GM03348 (cell line): ENCODE measurements at regions not wholly inside any gene's neighbourhood (a gene's known extent, or its start where the extent isn't known, plus 50 kb on each side); places are given as distances from the start of the nearest gene placed in this dataset.
"Not testable (repeated sequence)": the region's sequence is repeated elsewhere in the genome, so short reads cannot be mapped to it uniquely, and the experiment has no call there.

Experiments used
- DNase-seq: peaks from one replicate; pipeline ENCODE4 v3.0.0; 2012; ENCODE audit warnings: low spot score

DNA sequence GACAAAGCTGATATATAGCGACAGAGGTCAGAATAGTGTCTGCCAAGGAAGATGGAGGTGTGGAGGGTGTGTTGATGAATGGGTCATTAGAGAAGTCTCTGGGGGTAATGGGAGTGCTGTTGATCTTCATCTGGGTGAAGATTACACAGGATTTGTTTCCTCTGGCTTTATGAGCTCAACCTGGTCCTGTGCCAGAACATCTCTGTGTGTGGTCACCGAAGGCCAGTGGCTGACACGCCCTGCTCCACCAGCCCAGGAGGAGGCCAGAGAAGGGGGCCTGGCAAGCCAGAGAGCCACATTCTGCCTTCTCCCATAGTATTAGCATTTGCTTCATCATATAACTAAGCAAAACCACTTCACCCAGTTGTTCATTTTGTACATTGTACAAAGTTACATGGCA, 121.1 kb downstream of the ZNF621 start:
- no peak for DNase-seq

- no peak for DNase-seq
Observed at GRCh38 chr3:40649346-40649745, 124.6 kb downstream of the ZNF621 start.

GRCh38 chr3:40652072-40652471, 127.3 kb downstream of the ZNF621 start:
- DNase-seq = no peak

- no peak for DNase-seq
Observed at GRCh38 chr3:40653001-40653400, 128.2 kb downstream of the ZNF621 start.

DNA sequence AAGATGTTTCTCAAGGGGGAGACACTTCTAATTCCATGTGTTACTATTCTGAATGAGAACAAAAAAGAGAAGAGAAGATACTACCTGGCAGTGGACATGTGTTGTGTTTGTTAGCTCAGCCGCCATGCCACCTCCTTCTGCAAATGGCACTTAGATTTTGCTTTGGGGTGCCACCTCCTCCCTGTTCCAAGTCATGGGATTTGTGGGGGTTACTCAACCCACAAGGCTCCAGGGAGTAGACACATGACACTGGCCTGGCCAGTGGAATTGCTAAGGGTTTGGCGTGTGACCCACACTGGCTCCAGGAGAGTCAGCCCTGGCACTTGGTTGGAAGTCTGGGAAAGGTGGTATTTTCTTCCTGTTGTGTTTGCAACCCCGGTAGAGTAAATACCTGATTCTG, 129.1 kb downstream of the ZNF621 start:
- DNase-seq = no peak

DNA sequence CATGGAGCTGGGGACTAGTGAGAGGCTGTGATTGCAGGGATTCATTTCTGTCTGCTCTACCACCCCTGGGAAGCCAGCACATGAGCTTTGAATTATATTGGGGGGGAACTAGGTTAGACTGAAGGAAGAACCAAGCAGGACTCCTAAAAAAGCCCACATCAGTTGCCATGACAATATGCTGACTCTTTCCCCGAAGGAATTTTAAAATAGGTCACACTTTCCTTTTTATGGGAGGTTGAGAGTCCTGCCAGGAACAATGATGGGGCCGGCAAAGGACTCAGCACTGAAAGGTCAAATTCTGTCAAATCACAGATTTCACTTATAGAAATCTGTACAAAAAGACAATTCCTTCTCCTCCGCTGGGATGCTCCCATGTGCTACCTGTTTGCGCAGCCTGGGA, 130.8 kb downstream of the ZNF621 start:
- DNase-seq = no peak

DNA sequence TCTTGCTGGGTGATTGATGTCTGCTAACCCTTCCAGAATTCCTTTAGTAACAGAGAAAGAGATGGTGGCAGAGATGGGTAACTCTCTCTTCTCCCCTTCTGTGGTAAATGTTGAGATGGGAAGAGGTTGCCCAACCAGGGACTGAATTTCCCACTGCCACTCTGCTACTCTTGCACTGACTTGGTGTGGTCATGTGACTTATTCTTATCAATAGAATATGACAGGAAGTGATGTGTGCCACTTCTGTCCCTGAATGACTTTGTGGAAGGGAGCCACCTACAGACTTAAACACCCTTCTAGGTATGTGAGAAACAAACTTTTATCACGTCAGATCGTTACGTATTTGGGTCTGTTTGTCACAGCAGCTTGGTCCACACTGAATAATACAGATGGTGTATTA, 132.9 kb downstream of the ZNF621 start:
- DNase-seq = no peak

DNA sequence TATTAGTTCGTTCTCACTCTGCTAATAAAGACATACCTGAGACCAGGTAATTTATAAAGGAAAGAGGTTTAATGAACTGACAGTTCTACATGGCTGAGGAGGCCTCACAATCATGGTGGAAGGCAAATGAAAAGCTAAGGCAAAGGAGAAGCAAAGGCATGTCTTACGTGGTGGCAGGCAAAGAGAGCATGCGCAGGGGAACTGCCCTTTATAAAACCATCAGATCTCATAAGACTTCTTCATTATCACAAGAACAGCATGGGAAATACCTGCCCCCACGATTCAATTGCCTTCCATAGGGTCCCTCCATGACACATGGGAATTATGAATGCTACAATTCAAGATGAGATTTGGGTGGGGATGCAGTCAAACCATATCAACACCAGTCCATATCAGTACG, 133.5 kb downstream of the ZNF621 start:
- no peak for DNase-seq

DNA sequence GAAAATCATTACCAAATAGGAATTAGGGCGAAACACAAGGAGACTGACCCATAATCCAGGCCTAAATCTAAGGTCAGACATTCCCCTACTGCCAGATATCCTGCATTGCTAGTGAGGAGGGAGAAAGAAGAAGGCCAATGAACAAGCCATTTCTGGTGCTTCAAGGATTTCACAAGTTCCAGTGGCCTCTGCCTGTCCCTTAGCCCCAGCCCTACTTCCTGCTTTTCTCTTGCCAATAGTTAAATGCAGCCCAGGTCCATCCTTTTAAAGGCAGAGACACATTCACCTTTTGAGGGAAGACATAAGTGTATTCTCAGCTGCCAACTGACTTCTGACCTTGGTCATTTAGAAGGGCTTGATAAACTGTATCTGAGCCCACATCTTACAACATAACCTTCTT, 135.8 kb downstream of the ZNF621 start:
- DNase-seq = no peak

DNA sequence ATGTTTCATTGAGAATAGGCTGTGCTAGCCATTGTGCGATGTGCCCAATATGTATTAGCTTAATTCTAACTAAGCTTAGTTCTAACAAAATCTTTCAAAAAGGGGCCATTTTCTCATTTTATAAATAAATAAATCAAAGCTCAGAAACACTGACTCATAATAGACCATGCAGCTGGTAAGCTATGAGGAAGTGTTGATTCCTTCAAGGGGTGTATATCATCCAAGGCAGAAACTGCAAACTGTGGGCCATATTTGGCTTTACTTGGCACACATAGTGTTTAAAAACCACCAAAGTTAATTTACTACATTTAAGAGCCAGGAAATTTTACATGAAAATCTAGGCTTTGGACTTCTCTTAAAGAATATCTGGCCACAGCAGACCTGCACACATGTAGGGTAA, 136.5 kb downstream of the ZNF621 start:
- DNase-seq = no peak

DNA sequence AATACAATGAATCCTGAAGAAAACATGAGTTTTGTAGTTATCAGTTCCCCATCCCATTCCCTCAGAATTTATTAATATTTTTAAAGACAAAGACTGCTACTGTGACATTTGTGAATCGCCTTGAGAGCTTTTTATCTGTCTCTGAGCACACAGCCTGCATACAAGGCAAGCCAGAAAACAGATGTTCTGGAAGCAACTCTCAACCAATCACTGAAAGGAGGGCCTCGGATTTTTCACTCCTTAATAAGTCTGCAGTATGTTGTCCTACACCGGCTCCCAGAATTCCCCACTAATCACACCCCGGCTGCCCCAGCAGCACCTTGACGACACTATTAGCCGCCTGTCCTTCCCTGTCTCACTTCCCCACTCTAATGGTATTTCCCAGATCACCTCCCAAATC, 138.5 kb downstream of the ZNF621 start:
- no peak for DNase-seq

- no peak for DNase-seq
Observed at GRCh38 chr3:40669176-40669575, 144.4 kb downstream of the ZNF621 start.

GRCh38 chr3:40672861-40673260, 148.1 kb downstream of the ZNF621 start:
- DNase-seq = no peak

- DNase-seq = no peak
Observed at GRCh38 chr3:40677321-40677720, 152.6 kb downstream of the ZNF621 start.

- no peak for DNase-seq
Observed at GRCh38 chr3:40677749-40678148, 153.0 kb downstream of the ZNF621 start.

DNA sequence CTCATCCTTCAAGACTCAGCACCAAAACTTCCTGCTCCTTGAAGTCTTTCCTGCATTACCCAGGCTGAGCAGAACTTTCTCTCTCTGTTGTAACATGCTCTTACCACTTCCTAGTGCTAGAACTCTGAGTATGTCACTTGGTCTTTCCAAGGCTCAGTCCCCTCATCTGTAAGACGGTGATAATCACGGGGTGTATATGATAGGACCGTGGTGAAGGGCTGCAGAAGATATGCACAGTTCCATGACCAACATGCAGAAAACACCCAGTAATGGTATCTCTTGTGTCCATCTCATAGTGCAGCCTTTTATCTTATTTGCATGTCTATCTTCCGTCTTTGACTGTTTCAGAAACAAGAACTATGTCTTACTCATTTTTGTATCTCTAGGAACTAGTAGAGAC, 154.5 kb downstream of the ZNF621 start:
- DNase-seq = no peak

DNA sequence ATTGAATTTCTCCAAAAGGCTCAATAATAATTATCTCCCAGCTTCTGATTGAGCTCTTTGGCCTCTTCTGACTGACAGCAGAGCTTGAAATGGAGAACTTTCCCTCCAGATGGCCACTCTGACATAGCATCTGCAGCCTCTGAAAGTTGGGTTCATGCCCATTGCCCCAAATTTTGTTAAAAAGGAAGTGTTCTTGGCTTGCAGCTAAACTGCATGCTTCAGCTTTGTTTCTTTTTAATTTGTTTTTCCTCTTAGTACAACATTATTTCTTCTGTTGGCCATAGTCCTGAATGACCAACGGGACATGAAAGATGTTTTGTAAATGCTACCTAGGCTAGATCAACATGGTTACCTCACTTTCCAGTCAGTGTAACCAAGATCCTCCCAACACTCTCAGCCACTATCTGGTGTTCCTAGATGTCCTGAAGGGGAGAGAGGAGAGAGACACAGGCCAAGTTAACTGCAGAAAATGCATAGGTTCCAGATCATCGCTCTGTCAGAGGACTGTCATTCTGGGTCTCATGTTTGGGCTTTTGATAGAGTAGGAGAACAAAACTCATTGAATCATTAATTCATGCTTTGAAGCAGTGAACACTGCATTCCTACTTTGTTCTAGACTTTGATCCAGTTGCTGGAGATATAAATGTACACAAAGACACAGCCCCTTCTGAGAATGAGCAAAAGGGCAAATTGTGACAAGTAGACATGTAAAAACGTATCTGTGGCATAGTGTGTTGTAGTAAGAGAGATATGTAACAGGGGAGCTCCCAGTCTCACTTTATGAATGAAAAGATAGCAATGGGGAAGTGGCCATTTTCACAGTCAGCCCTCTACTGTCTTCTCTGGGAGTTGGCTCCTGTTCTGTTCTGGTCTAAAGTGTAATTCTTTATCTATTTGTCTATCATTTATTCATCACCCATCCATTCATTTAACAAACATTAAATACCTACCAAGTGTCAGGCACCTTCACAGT, 156.2 kb downstream of the ZNF621 start:
- DNase-seq = no peak

DNA sequence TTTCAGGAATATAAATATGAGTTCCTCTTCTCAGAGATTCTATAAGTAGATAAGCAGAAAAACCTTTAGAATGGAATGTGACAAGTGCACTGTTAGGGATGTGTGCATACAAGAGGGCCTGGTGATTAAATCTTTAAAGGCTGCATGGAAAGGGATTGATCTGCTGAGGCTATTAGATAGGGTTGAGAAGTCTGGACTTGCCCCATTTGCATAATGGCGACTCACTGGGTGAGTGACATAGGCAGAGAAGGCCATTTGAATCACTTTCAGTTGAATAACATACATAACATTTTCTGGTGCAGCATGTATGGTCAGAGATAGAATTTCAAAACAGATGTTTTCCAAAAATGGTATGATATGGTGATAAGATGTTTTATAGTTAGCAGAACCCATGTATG, 156.9 kb downstream of the ZNF621 start:
- DNase-seq = no peak

DNA sequence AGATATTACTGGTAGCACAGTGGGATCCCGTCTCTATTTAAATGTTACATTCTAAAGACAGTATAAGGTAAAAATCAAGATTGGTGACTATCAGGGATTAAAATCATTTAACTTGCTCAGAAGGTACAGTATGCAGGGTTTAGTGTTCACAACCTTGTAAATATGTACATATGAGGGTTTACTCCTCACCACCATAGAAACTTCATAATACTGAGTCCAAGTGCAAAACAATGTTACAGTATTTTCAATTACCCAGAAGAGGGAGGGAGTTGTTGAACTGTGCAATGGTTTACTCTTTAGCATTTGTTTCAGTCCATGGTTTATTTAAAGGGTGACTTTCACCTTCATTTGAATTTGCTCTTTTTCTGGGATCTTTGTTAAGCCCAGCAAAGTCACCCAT, 165.1 kb downstream of the ZNF621 start:
- DNase-seq = no peak

- DNase-seq = no peak
Observed at GRCh38 chr3:40690749-40691451, 166.1 kb downstream of the ZNF621 start.

GRCh38 chr3:40691452-40691861, 166.7 kb downstream of the ZNF621 start:
- no peak for DNase-seq

GRCh38 chr3:40695848-40696247, 171.1 kb downstream of the ZNF621 start:
- DNase-seq = no peak

DNA sequence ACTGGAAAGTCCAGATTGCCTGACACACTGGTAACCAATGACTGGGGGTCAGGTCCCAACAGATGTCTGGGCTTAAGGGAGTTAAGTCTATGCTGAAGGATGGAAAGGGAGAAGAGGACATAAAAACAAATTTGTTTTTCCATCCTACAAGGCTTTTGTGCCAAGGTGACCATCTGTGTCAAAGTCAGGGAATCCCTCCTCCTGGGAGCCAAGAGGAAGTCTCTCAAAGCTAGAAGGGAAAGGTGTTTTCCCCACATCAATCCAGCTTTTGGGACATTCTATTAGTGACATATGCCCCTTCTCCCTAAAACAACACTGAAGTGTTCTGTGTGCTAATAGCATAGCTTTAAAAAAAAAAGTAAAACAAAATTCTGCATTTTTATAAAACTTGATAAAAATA, 173.9 kb downstream of the ZNF621 start:
- DNase-seq = not testable (repeated sequence)
